NCI-H524 treated with DMSO at 0.1 percent for 48 hours (cell line): ENCODE measurements at regions not wholly inside any gene's neighbourhood (a gene's known extent, or its start where the extent isn't known, plus 50 kb on each side); places are given as distances from the start of the nearest gene placed in this dataset.

Experiments used
- DNase-seq: peaks from one replicate; lab custom pipeline; 2025; lab: John Stamatoyannopoulos, UW

DNA sequence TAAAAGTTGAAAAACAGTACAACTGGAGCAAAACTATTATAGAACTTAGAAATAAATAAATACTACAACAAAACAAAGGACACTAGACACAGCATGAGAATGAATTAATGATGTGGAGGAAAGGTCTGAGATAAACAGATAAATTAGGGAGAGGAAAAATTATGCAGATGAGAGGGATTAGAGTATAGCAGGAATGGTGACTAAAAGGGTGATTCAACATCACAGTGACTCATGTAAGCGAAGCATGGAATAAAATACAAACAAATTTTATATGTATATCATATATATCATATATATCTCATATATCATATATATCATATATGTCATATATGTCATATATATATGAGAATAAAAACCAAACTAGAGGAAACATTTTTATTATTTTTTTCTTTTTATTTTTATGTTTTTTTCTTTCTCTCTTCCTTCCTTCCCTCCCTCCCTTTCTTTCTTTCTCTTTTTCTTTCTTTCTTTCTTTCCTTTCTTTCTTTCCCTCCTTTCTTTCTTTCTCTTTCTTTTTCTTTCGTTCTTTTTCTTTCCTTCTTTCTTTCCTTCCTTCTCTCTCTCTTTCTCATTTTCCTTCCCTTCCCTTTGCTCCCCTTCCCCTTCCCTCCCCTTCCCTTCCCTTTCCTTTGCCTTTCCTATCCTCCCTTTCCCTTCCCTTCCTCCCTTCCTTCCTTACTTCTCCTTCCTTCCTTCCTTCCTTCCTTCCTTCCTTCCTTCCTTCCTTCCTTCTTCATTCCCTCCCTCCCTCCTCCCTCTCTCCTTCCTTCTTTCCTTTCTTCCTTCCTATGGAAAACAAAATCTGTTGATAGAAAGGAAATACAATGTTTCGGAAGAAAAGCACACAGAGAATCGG lies 1014.6 kb downstream of the GRIK2 start:
- DNase-seq: no peak

DNA sequence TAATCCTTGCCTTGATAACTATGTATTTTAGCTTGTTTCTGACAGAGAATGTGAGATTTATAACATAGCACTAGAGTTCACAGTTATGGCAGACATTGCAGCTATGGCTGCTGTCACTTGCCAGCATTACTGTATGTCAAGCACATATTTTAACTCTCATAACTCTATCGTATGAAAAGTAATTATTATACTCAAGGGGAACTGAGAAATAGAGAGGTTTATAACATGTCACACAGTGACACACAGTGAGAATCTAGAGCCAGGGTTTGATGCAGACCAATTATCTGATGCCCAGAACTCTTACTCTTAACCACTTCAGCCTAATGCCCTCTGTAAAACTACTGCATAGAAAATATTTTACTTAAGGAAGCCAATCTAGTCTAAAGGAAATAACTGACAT lies 1012.4 kb downstream of the GRIK2 start:
- no peak for DNase-seq

DNA sequence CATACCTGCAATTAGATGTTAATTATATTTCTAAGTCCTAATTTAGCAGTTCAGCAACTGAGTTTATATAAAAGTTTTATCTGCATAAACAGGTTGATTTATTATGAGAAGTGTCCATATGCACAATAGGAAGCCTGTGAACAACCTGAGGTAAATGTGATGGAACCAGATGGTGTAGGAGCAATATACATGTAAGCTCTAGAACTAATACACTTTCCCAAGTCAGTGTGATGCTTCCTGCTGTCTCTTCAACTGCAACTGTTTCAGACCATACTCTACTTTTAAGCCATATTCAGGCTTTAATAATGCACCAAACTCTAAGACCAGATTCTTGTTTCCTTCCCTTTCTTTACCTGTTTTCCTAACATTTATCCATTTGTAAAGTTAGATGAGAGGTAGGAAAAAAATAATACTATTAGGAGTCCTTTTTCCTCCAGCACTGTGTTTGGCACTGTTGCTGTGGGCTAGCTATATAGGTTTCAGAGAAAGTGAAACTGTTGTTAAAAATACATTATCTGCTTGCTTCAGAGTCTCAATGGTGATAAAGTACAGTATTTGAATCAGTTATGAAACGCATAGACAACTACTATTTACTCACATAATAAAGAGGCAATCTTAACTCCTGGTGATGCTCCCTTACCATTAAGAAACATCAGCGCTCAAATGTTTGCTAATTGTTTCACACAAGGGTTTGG lies 1009.3 kb downstream of the GRIK2 start:
- no peak for DNase-seq

DNA sequence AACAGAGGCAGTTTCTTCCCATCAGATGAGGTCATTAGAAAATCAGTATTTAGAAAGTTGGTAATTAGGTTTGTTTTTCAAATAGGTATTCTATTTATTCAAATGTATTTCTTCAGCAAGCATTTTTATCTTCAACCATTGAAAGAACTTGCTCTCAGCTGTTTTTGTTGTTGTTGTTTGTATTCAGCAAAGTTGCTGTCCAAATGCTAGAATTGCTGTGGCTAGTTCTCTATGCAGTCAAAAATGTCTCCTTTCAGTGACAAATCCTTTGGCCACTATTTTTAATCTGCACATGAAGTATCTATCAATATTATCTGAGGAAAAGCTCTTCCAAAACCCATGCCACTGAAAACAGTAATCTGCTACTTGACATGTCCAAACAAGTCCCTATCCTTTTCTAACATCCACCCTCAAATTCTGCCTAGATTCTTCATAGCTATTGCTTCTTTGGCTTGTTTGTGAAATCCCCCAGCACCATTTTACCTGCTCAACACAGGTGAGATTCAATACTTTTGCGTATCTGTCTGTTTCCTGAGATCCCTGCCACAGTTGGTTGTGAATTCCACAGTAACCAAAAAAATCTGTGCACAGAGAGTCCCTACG lies 1005.4 kb downstream of the GRIK2 start:
- DNase-seq: no peak

- no peak for DNase-seq
Observed at GRCh38 chr6:102390541-102390940, 997.0 kb downstream of the GRIK2 start.

DNA sequence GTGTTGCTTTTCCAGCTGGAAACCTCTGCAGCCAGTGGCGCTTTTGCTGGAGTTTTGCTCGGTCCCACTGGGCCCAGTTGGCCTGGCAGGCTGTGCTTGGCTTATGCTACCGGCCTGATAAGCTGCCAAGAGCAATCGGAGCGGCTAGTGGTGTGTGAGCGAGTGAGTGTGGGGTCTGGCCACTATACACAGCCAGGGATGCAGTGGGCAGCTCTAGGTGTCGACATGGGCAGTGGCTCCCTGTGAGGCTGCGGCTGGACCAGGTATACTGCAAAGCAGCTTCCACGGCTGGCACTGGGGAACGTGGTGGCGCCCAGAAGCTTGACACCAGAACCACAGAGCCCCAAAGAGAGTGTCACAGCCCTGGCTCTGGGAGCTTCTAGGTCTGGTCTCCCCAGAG lies 996.5 kb downstream of the GRIK2 start:
- DNase-seq: no peak

DNA sequence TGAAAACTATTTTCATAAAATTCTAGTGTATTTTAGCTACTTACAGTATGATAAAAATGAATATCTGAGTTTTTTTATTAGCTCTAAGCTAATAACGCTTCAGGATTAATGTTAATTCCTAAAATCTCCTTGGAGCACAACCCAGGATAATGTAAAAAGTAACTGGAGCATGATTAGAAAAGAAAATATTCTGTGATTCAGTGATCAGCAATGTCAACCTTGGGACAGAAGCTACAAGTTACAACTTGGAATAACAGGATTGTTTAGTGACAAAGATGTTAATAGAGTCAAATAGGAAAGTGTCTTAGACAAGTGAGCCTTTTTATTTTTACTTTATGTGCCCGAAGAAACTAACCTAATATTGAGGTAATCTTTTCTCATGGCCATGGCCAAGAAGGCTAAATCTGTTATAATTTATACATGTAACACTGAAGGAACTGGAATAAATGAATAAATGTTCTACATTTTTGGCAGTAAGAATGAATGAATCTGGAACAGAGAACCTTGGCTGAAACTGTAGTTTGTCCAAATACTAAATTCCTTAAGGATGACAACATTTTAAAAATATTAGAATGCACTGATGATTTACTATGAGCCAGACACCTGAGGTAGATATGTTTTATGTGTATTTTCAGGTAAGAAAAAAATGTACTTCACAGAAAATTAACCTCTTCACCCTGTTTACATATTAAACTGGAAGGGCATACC lies 994.0 kb downstream of the GRIK2 start:
- no peak for DNase-seq

- no peak for DNase-seq
Observed at GRCh38 chr6:102381203-102381602, 987.7 kb downstream of the GRIK2 start.

DNA sequence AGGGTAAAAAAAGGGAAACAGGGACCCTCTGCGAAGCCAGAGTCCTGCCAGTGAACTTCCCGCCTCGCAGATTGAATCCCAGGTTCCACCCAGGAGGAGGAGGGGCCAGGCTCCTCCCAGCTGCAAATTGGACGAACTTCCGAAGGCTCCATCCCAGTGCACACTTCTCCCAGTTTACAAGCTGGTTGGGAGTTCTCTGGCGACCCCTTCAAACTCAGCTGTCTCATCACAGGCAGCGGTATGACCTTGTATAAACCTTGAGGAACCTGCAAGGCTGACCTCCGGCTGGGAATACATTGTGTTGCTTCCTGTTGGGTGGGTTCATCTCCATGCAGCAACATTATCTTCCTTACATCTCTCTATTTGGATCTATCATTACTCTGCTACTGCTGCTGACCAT lies 962.7 kb downstream of the GRIK2 start:
- DNase-seq: no peak

DNA sequence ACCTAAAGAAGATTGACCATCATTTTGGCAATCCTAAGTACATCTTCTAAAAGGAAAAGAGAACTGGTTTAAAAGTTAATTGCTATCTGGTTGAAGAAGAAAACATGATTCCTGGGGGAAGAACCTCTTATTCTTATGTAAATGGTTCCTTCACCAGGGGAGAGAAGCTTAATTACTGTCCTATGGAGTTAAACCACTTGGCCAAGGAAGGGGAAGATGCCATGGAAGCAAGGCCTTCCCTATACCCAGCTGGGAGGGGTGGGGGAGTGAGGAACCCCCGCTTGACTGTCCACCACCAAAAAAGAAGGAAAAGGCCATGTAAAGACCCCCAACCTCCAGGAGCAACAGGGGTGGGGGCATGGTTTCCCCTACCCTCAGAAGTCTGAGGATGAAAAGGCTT lies 962.1 kb downstream of the GRIK2 start:
- DNase-seq: no peak

DNA sequence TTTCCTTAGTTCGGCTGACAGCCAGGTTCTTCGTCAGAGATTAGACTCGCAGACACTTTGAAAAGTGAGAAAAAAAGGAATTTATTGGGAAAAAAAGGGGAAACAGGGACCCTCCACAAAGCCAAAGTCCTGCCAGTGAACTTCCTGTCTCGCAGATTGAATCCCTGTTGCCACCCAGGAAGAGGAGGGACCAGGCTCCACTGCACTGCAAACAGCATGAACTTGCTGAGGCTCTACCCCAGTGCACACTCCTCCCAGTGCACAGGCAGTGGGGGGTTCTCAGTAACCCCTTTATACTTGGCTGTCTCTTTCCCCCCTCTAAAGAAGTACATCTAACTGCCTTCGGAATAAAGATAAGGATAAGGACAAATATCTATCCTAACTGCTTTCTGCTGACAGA lies 959.0 kb downstream of the GRIK2 start:
- no peak for DNase-seq

- no peak for DNase-seq
Observed at GRCh38 chr6:102344769-102345168, 951.3 kb downstream of the GRIK2 start.

DNA sequence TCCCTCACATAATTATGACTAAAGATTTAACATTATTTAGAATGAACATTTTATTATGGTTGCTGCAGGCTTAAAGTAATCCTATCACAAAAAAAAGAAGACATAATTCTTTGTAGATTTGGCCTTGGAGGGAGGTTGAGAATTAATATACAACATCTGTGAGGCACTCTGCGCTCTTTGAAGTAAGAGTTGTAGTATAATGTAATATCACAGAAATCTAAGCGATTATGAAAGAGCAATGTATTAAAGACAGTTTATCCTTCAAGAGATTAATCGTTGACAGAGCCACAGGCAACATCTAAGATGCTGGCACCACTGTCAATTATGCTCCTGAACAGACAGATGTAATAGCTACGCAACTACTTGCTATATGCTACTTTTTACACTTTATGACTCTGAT lies 946.8 kb downstream of the GRIK2 start:
- no peak for DNase-seq

DNA sequence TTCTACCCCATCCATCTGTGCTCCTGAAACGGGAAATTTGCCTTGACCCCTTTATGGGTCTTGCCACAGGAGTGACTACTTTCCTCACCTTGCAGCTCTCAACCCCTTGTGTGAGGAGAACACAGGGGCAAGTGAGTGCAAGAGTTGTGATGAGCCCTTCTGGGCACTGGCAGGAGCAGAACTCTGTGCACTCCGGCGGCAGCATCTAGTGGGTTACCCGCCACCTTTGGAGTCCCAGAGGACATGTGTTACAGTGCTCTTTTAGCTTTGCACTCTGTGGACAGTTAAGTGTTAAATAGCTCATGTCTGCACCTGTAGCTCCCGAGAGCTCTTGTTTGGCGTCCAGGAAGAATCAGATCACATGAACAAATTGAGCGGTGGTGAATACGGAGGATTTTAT lies 940.2 kb downstream of the GRIK2 start:
- no peak for DNase-seq

GRCh38 chr6:102327697-102328225 lies 934.3 kb downstream of the GRIK2 start:
- no peak for DNase-seq

DNA sequence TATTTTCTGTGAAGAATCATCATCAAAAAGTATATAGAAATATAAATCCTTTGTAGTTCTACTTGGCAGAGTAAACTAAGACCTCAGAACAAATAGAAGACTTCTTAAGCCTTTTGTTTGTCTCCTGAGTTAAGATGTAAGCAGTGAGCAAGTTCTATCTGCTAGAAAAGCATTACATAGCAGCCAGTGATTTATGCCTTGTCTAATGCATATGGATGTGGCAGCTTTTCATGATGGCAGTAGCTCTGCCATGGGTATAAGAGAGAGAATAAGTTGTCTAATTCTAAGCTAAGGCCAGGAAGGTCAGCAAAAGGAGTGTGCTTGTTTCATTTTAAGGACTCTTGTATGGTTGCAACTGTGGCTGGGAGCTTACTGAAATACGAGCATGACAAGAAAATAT lies 920.2 kb downstream of the GRIK2 start:
- no peak for DNase-seq

DNA sequence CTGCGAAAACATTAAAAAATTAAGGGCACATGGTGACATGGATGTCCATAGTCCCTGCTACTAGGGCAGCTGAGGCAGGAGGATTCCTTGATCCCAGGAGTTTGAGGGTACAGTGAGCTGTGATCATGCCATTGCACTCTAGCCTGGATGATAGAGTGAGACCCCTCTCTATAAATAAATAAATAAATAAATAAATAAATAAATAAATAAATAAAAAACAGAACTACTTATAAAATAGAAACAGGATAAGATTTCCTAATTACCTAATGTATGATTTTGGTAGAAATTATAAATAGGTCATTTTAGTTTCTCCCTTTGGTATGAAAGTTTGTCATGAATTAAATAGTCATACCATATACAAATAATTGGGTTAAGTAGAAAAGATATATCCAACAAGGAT lies 916.2 kb downstream of the GRIK2 start:
- no peak for DNase-seq

- DNase-seq: no peak
Observed at GRCh38 chr6:102300350-102300749, 906.8 kb downstream of the GRIK2 start.

DNA sequence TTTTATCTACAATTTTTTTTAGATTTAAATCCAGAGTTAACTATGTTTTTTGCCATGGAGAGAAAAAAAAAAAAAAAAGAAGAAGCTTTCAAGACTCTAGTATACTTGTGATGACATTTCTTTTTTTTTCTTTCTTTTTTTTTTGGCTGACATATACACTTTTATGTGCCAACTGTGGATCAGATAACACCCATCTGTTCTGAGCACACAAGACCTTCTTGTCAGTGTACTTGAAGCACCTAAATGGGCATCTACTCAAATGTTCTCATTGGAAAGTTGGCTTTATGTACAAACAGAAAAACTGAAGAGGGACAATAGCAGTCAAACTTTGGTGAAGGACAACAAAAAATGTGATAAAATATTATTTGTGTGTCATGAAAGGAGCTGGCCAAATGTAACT lies 904.5 kb downstream of the GRIK2 start:
- DNase-seq: no peak
